Transverse colon (tissue), 4 donors: ENCODE measurements at regions not wholly inside any gene's neighbourhood (a gene's known extent, or its start where the extent isn't known, plus 50 kb on each side); places are given as distances from the start of the nearest gene placed in this dataset.

Experiments
- DNase-seq: peaks from one replicate; pipeline ENCODE4 v3.0.0-alpha.2; 2019
- H3K27ac ChIP-seq, 4 donors: fragments of 200-600 bp; sonication (generic); 2 replicates each; pipeline ENCODE4 v1.5.1; 2016 to 2018; ENCODE audit warnings: inconsistent platforms in 4 of 4
- H3K27me3 ChIP-seq: fragments of 200-600 bp; sonication (generic); 2 replicates; pipeline ENCODE4 v1.5.1; 2017; ENCODE audit warnings: inconsistent platforms
- H3K36me3 ChIP-seq, 4 donors: fragments of 200-600 bp; sonication (generic); 2 replicates each; pipeline ENCODE4 v1.5.1; 2017 to 2019; ENCODE audit warnings: inconsistent platforms in 4 of 4
- H3K4me1 ChIP-seq, 4 donors: fragments of 200-600 bp; sonication (generic); 2 replicates each; pipeline ENCODE4 v1.5.1; 2017 to 2020; ENCODE audit warnings: inconsistent platforms in 4 of 4
- H3K4me3 ChIP-seq, 4 donors: fragments of 200-600 bp; sonication (generic); 1 replicate in 1 of 4; 2 replicates in 3 of 4; pipeline versions ENCODE4 v1.5.1 to v1.6.1; 2017 to 2019; ENCODE audit warnings: inconsistent platforms in 4 of 4
- H3K9me3 ChIP-seq, 2 donors: fragments of 200-600 bp; sonication (generic); 2 replicates each; pipeline ENCODE4 v1.5.1; 2017 to 2019; ENCODE audit warnings: inconsistent platforms in 2 of 2
- CTCF ChIP-seq, 5 experiments: fragments of 200-600 bp in 3 of 5; fragments of 450-650 bp in 2 of 5; sonication (generic) in 3 of 5; IDR thresholded peaks; 1 replicate in 2 of 5; 2 replicates in 3 of 5; pipeline ENCODE4 v1.5.1; 2016 to 2017; ENCODE audit warnings: antibody characterized with exemption in 5 of 5, inconsistent platforms in 3 of 5, mild to moderate bottlenecking in 2 of 5, moderate library complexity in 1 of 5
- EP300 ChIP-seq: sonication (generic); formaldehyde crosslinking; IDR thresholded peaks from one replicate; pipeline ENCODE4 v1.6.1; 2017; ENCODE audit warnings: antibody characterized with exemption, low read depth
- POLR2A ChIP-seq: fragments of 450-650 bp; IDR thresholded peaks from one replicate; pipeline ENCODE4 v1.6.1; 2016; ENCODE audit warnings: antibody characterized with exemption, mild to moderate bottlenecking, moderate library complexity
- POLR2AphosphoS5 ChIP-seq, 3 donors: sonication (generic); formaldehyde crosslinking; IDR thresholded peaks; one replicate each; pipeline ENCODE4 v1.6.1; 2016; ENCODE audit warnings: antibody characterized with exemption in 3 of 3
- WGBS, 2 donors: methylation state at CpG; one replicate each; pipeline ENCODE4 v1.1.5; 2018; ENCODE audit warnings: low coverage in 1 of 2; 5-methylcytosine and 5-hydroxymethylcytosine counted together
- in situ Hi-C, 4 donors: fragments of 200-750 bp; cut with MboI; loops; one replicate each; pipeline versions ENCODE4 v1.15.0 to v1.15.1; 2017; ENCODE audit warnings: low sequenced_read_pairs in 3 of 4, low pct_ligation_motif_present in 1 of 4, low pct_unique_long_range_greater_than_20kb in 1 of 4
- intact Hi-C: fragments of 100-400 bp; cut with DNase I; formaldehyde crosslinking; loops from one replicate; pipeline ENCODE4 v1.15.1; 2023; ENCODE audit warnings: low total_unique reads

- TF ChIP-seq POLR2A (no peak), EP300 (no peak), POLR2AphosphoS5 (IDR thresholded peaks at IDR 0.05) (no peak), CTCF (IDR thresholded peaks at IDR 0.05) (no peak)
Measured at GRCh38 chr3:152056481-152056880, 183.0 kb downstream of the SUCNR1 start.

GRCh38 chr3:152056987-152057386 lies 183.5 kb downstream of the SUCNR1 start:
- no peak overlapping the region for H3K27ac ChIP-seq
- H3K4me1 ChIP-seq: peaks cover 0 to 5% (median 0%) of the 10 kb centered on the region in 4 donors
- no peak overlapping the region for H3K4me3 ChIP-seq
- intact Hi-C loops (no loop called here), in situ Hi-C loops (loop anchor here in 2 of 4 donors (25.0 kb wide), 1 partner anchor 380 kb away; no protein-coding TSS in a partner anchor)
- no peaks in the 10 kb centered on the region for H3K27me3 ChIP-seq
- WGBS, 2 donors: 81 to 84% methylated on average over 3 of the region's 3 CpGs
- no peak for DNase-seq
- TF ChIP-seq POLR2AphosphoS5 (IDR thresholded peaks at IDR 0.05) (no peak), CTCF (IDR thresholded peaks at IDR 0.05) (no peak), EP300 (no peak), POLR2A (no peak)
- no peaks in the 10 kb centered on the region for H3K36me3 ChIP-seq
- no peaks in the 10 kb centered on the region for H3K9me3 ChIP-seq

More at GRCh38 chr3:152056481-152056880, 183.0 kb downstream of the SUCNR1 start:
- no peak for DNase-seq
- no peaks in the 10 kb centered on the region for H3K9me3 ChIP-seq
- no peak overlapping the region for H3K27ac ChIP-seq
- in situ Hi-C loops (loop anchor here in 2 of 4 donors (25.0 kb wide), 1 partner anchor 381 kb away; no protein-coding TSS in a partner anchor), intact Hi-C loops (no loop called here)
- no peaks in the 10 kb centered on the region for H3K36me3 ChIP-seq
- H3K4me3 ChIP-seq: no peak overlapping the region
- H3K27me3 ChIP-seq: no peaks in the 10 kb centered on the region
- peaks cover 0 to 5% (median under 1%) of the 10 kb centered on the region in 4 donors for H3K4me1 ChIP-seq

- intact Hi-C loops (no loop called here), in situ Hi-C loops (loop anchor here in 2 of 4 donors (25.0 kb wide), 1 partner anchor 378 kb away; no protein-coding TSS in a partner anchor)
- WGBS, 2 donors: 82 to 100% methylated on average over 2 of the region's 2 CpGs
- TF ChIP-seq POLR2A (no peak), CTCF (IDR thresholded peaks at IDR 0.05) (no peak)
- Histone ChIP-seq H3K4me3 (no peak overlapping the region), H3K9me3 (no peaks in the 10 kb centered on the region), H3K4me1 (no peaks in the 10 kb centered on the region), H3K27ac (no peak overlapping the region), H3K36me3 (no peaks in the 10 kb centered on the region), H3K27me3 (no peaks in the 10 kb centered on the region)
- no peak for DNase-seq
Measured at GRCh38 chr3:152058856-152059255, 185.4 kb downstream of the SUCNR1 start.

- H3K27ac ChIP-seq: peak overlapping the region in 2 of 4 donors; percentile 25 to 53
- in situ Hi-C loops: loop anchor here in 2 of 4 donors (25.0 kb wide), 1 partner anchor 377 kb away; no protein-coding TSS in a partner anchor
- H3K9me3 ChIP-seq: no peaks in the 10 kb centered on the region
- TF ChIP-seq POLR2A (no peak), POLR2AphosphoS5 (IDR thresholded peaks at IDR 0.05) (no peak), EP300 (no peak), CTCF (IDR thresholded peaks at IDR 0.05) (no peak)
- no peaks in the 10 kb centered on the region for H3K27me3 ChIP-seq
- H3K4me1 ChIP-seq: no peaks in the 10 kb centered on the region
- H3K36me3 ChIP-seq: no peaks in the 10 kb centered on the region
- WGBS, 2 donors: 48 to 50% methylated on average over 1 of the region's 1 CpG
- no peak for DNase-seq
- no peak overlapping the region for H3K4me3 ChIP-seq
- intact Hi-C loops: no loop called here
Measured at GRCh38 chr3:152060701-152061100, 187.3 kb downstream of the SUCNR1 start.
